ENCODE measurements at regions not wholly inside any gene's neighbourhood (a gene's known extent, or its start where the extent isn't known, plus 50 kb on each side); places are given as distances from the start of the nearest gene placed in this dataset.

GRCh38 chr9:80836013-80836412, 853.3 kb downstream of the TLE1 start:
- Histone ChIP-seq H3K79me2 (ENCODE audit: control insufficient read depth in 1 of 2, insufficient read depth in 2 of 2, low read length in 2 of 2) (no peaks in the 10 kb centered on the region), H3K27me3 (replicated peaks in 1 of 4; ENCODE audit: control insufficient read depth in 3 of 4, extremely low read depth in 1 of 4, insufficient read depth in 3 of 4, low read length in 3 of 4) (no peaks in the 10 kb centered on the region), H3K4ac (replicated peaks; ENCODE audit: insufficient read length, low read depth, low read length) (no peak overlapping the region), H3K27ac (ENCODE audit: low read depth, low read length) (no peak overlapping the region), H3K79me1 (ENCODE audit: low read depth, low read length) (no peaks in the 10 kb centered on the region), H3K14ac (ENCODE audit: insufficient read length) (no peak overlapping the region), H3K23me2 (ENCODE audit: low read depth, low read length) (no peaks in the 10 kb centered on the region), H3K9ac (replicated peaks in 1 of 4; ENCODE audit: extremely low read depth in 1 of 4, low read depth in 3 of 4, low read length in 3 of 4) (no peak overlapping the region), H2BK12ac (ENCODE audit: low read depth, low read length) (no peak overlapping the region), H2BK15ac (ENCODE audit: low read length) (no peak overlapping the region), H2BK20ac (ENCODE audit: low read length) (no peak overlapping the region), H3K23ac (ENCODE audit: insufficient read length) (no peak overlapping the region), H3K56ac (replicated peaks; ENCODE audit: insufficient read length, low read depth, low read length) (no peak overlapping the region), H3K18ac (ENCODE audit: extremely low read depth, low read length) (no peak overlapping the region), H3K4me3 (ENCODE audit: extremely low read depth in 1 of 4, insufficient read depth in 2 of 4, low read depth in 3 of 4, low read length in 4 of 4) (no peak overlapping the region), H3K4me1 (replicated peaks in 1 of 4; ENCODE audit: control insufficient read depth in 3 of 4, insufficient read depth in 4 of 4, low read length in 3 of 4) (no peaks in the 10 kb centered on the region), H4K8ac (ENCODE audit: extremely low read depth, insufficient read depth, low read length) (no peak overlapping the region), H3K36me3 (ENCODE audit: control insufficient read depth in 2 of 4, insufficient read depth in 4 of 4, low read length in 3 of 4) (no peaks in the 10 kb centered on the region), H2BK120ac (replicated peaks; ENCODE audit: low read depth, low read length) (no peak overlapping the region), H3K4me2 (ENCODE audit: insufficient read depth in 1 of 2, low read depth in 2 of 2, low read length in 2 of 2) (no peak overlapping the region), H2AFZ (ENCODE audit: low read length) (no peak overlapping the region), H3K9me3 (ENCODE audit: insufficient read depth in 2 of 2, low read depth in 1 of 2, low read length in 1 of 2) (no peaks in the 10 kb centered on the region), H2AK5ac (ENCODE audit: low read depth, low read length) (no peak overlapping the region), H4K5ac (ENCODE audit: insufficient read length, low read depth, low read length) (no peak overlapping the region), H2BK5ac (ENCODE audit: low read depth, low read length) (no peak overlapping the region), H4K20me1 (replicated peaks in 1 of 2; ENCODE audit: control insufficient read depth in 1 of 2, insufficient read depth in 2 of 2, low read length in 2 of 2) (no peaks in the 10 kb centered on the region), H4K91ac (replicated peaks; ENCODE audit: insufficient read length, low read length) (no peak overlapping the region)
- FAIRE-seq, result no peak
- TF ChIP-seq EGR1 (IDR thresholded peaks at IDR 0.05; ENCODE audit: borderline replicate concordance, low read depth, low read length), result no peak
- no peak for TF ChIP-seq POLR2A (IDR thresholded peaks at IDR 0.05; ENCODE audit: control extremely low read depth in 1 of 2, low read depth in 2 of 2, low read length in 2 of 2)
- no peak for TF ChIP-seq NANOG (IDR thresholded peaks at IDR 0.05; ENCODE audit: insufficient read depth, low read depth, low read length, poor library complexity, severe bottlenecking)
- no peak for TF ChIP-seq CHD2 (IDR thresholded peaks at IDR 0.05; ENCODE audit: low read length)
- TF ChIP-seq RBBP5 (IDR thresholded peaks at IDR 0.05; ENCODE audit: borderline replicate concordance, low read depth, low read length), result no peak
- no peak for TF ChIP-seq KDM1A (IDR thresholded peaks at IDR 0.05; ENCODE audit: borderline replicate concordance, low read length)
- TF ChIP-seq KDM4A (IDR thresholded peaks at IDR 0.05; ENCODE audit: low read depth, low read length, severe bottlenecking), result no peak
- TF ChIP-seq GABPA (IDR thresholded peaks at IDR 0.05; ENCODE audit: borderline replicate concordance, insufficient read depth, low read length), result no peak
- TF ChIP-seq RNF2 (IDR thresholded peaks at IDR 0.05; ENCODE audit: borderline replicate concordance, low read depth, low read length, missing control alignments, poor library complexity, severe bottlenecking), result no peak
- TF ChIP-seq POLR2AphosphoS5 (IDR thresholded peaks at IDR 0.05; ENCODE audit: low read depth, low read length), result no peak
- no peak for TF ChIP-seq CEBPB (IDR thresholded peaks at IDR 0.05; ENCODE audit: low read depth, low read length)
- no peak for TF ChIP-seq JUND (IDR thresholded peaks at IDR 0.05; ENCODE audit: low read length)
- TF ChIP-seq KDM5A (IDR thresholded peaks at IDR 0.05; ENCODE audit: low read length), result no peak
- TF ChIP-seq SAP30 (IDR thresholded peaks at IDR 0.05; ENCODE audit: insufficient read depth, insufficient replicate concordance, low read length), result no peak
- no peak for TF ChIP-seq TBP (IDR thresholded peaks at IDR 0.05; ENCODE audit: low read depth, low read length)
- no peak for TF ChIP-seq CBX8 (IDR thresholded peaks at IDR 0.05; ENCODE audit: borderline replicate concordance, low read depth, low read length)
- no peak for TF ChIP-seq EZH2 (IDR thresholded peaks at IDR 0.05; ENCODE audit: low read depth, low read length, severe bottlenecking)
- ChIA-PET CTCF (ENCODE audit: partially characterized antibody) (no interaction called here), POLR2A (ENCODE audit: partially characterized antibody) (no interaction called here)
- DNase-seq (ENCODE audit: low read depth in 1 of 2, low spot score in 2 of 2), result no peak
